ENCODE measurements at regions not wholly inside any gene's neighbourhood (a gene's known extent, or its start where the extent isn't known, plus 50 kb on each side); places are given as distances from the start of the nearest gene placed in this dataset.

DNA sequence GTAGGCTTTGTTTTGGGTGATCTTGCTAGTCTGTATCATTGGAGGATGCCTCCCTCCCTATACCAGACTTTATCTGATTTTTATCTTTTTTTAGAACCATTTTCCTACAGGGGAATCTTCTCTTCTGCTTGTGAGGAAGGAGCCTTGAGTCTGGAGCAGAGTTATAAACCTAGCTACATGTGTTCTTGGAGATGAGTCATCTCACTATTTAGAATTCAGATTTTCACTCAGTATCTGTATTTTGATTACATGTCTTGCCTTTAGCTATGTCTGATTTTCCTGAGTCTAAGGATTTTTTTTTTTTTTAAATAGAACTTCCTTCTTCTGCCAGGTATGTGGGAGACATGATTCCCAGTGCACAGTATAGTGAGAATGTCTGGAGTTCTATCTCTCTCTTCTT lies 211.6 kb upstream of the MBL2 start:
- no peak for TF ChIP-seq POLR2A (IDR thresholded peaks at IDR 0.05)
- TF ChIP-seq, protein P1, sequence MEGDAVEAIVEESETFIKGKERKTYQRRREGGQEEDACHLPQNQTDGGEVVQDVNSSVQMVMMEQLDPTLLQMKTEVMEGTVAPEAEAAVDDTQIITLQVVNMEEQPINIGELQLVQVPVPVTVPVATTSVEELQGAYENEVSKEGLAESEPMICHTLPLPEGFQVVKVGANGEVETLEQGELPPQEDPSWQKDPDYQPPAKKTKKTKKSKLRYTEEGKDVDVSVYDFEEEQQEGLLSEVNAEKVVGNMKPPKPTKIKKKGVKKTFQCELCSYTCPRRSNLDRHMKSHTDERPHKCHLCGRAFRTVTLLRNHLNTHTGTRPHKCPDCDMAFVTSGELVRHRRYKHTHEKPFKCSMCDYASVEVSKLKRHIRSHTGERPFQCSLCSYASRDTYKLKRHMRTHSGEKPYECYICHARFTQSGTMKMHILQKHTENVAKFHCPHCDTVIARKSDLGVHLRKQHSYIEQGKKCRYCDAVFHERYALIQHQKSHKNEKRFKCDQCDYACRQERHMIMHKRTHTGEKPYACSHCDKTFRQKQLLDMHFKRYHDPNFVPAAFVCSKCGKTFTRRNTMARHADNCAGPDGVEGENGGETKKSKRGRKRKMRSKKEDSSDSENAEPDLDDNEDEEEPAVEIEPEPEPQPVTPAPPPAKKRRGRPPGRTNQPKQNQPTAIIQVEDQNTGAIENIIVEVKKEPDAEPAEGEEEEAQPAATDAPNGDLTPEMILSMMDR (IDR thresholded peaks at IDR 0.05) = no peak
